Pons (tissue), 1 donor: ENCODE measurements at regions not wholly inside any gene's neighbourhood (a gene's known extent, or its start where the extent isn't known, plus 50 kb on each side); places are given as distances from the start of the nearest gene placed in this dataset.
A peak's percentile ranks its signal among the peaks of the same experiment; 100 is the strongest.

Source experiments
- DNase-seq: peaks from one replicate; pipeline ENCODE4 v3.0.0-alpha.2; 2016; ENCODE audit warnings: low spot score

GRCh38 chr4:180642732-180643131 is 1600.5 kb upstream of the TENM3 start:
- DNase-seq, result no peak

GRCh38 chr4:180650273-180650672 is 1592.9 kb upstream of the TENM3 start:
- DNase-seq, result no peak

- no peak for DNase-seq
Measured at GRCh38 chr4:180652533-180652932, 1590.7 kb upstream of the TENM3 start.

- no peak for DNase-seq
Measured at GRCh38 chr4:180655886-180656285, 1587.3 kb upstream of the TENM3 start.

GRCh38 chr4:180657881-180658280 is 1585.3 kb upstream of the TENM3 start:
- no peak for DNase-seq

- DNase-seq, result peak; percentile 92
Measured at GRCh38 chr4:180664766-180665368, 1578.3 kb upstream of the TENM3 start.

- DNase-seq, result no peak
Measured at GRCh38 chr4:180665481-180665880, 1577.7 kb upstream of the TENM3 start.

- DNase-seq, result peak; percentile 81
Measured at GRCh38 chr4:180665994-180666824, 1577.0 kb upstream of the TENM3 start.

GRCh38 chr4:180668732-180669131 is 1574.5 kb upstream of the TENM3 start:
- DNase-seq, result no peak

- no peak for DNase-seq
Measured at GRCh38 chr4:180669680-180670079, 1573.5 kb upstream of the TENM3 start.

GRCh38 chr4:180674619-180675358 is 1568.4 kb upstream of the TENM3 start:
- no peak for DNase-seq

GRCh38 chr4:180675359-180675650 is 1567.9 kb upstream of the TENM3 start:
- DNase-seq, result no peak

- no peak for DNase-seq
Measured at GRCh38 chr4:180680305-180680704, 1562.9 kb upstream of the TENM3 start.

- DNase-seq, result no peak
Measured at GRCh38 chr4:180682776-180683175, 1560.4 kb upstream of the TENM3 start.

- no peak for DNase-seq
Measured at GRCh38 chr4:180683186-180683585, 1560.0 kb upstream of the TENM3 start.

GRCh38 chr4:180688480-180688879 is 1554.7 kb upstream of the TENM3 start:
- DNase-seq, result no peak

GRCh38 chr4:180694875-180695274 is 1548.3 kb upstream of the TENM3 start:
- DNase-seq, result no peak

- no peak for DNase-seq
Measured at GRCh38 chr4:180695851-180696250, 1547.4 kb upstream of the TENM3 start.

GRCh38 chr4:180696460-180697092 is 1546.6 kb upstream of the TENM3 start:
- no peak for DNase-seq

- DNase-seq, result no peak
Measured at GRCh38 chr4:180698550-180699195, 1544.5 kb upstream of the TENM3 start.

- no peak for DNase-seq
Measured at GRCh38 chr4:180706766-180707165, 1536.4 kb upstream of the TENM3 start.
